ENCODE measurements at regions not wholly inside any gene's neighbourhood (a gene's known extent, or its start where the extent isn't known, plus 50 kb on each side); places are given as distances from the start of the nearest gene placed in this dataset.
"Not testable (repeated sequence)": the region's sequence is repeated elsewhere in the genome, so short reads cannot be mapped to it uniquely, and the experiment has no call there.

- DNase-seq, result no peak
These were observed 558.3 kb downstream of the MATN1 start for GRCh38 chr1:30165116-30165515.

- no peak for DNase-seq
These were observed 558.7 kb downstream of the MATN1 start for GRCh38 chr1:30164693-30165092.

DNA sequence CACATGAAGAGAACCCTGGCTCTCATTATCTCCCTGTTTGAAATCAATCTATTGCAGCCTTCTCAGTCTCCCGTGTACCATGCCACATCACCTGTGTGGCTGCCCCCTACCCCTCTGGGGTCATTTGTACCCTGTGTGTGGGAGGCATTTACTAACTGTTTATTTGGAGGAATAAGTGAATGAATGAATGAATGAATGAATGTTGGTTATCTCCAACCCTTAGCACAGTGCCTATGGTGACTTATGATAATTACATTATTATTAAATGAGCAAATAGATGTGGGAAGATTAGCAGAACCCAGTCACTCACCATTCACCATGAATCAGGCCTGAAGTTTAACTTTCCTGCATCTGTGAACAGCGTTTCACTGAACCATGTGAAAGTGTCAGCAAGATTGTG lies 560.8 kb downstream of the MATN1 start:
- no peak for DNase-seq

GRCh38 chr1:30161953-30162352 lies 561.4 kb downstream of the MATN1 start:
- DNase-seq, result no peak

- no peak for DNase-seq
These were observed 562.2 kb downstream of the MATN1 start for GRCh38 chr1:30160999-30161689.

- no peak for DNase-seq
These were observed 564.4 kb downstream of the MATN1 start for GRCh38 chr1:30159015-30159414.

GRCh38 chr1:30155698-30156097 lies 567.7 kb downstream of the MATN1 start:
- not testable (repeated sequence) for DNase-seq

DNA sequence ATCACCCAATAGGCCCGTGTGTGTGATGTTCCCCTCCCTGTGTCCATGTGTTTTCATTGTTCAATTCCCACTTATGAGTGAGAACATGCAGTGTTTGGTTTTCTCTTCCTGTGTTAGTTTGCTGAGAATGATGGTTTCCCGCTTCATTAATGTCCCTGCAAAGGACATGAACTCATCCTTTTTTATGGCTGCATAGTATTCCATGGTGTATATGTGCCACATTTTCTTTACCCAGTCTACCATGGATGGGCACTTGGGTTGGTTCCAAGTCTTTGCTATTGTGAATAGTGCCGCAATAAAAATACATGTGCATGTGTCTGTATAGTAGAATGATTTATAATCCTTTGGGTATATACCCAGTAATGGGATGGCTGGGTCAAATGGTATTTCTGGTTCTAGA lies 568.1 kb downstream of the MATN1 start:
- not testable (repeated sequence) for DNase-seq

DNA sequence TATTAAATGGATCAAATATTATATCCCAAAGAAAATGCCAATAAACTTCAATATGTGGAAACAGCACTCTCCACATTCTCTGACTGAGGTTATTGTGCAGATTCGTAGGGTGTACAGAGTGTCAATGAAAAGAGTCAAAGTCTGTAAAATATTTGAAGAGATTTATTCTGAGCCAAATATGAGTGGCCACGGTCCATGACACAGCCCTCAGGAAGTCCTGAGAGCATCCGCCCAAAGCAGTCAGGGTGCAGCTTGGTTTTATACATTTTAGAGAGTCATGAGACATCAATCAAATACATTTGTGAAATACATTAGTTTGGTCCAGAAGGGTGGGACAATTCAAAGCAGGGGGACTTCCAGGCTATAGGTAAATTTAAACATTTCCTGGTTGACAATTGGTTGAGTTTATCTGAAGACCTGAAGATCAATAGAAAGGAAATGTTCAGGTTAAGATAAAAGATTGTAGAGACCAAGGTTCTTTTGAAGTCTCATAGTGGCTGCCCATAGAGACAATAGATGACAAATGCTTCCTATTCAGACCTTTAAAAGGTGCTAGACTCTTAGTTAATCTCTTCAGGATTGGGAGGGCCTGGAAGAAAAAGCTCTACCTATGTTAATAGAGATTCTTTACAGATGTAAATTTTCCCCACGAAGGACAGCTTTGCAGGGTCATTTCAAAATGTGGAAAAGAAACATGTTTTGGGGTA lies 569.5 kb downstream of the MATN1 start:
- no peak for DNase-seq

GRCh38 chr1:30151826-30152225 lies 571.6 kb downstream of the MATN1 start:
- DNase-seq, result no peak

- DNase-seq, result no peak
These were observed 572.3 kb downstream of the MATN1 start for GRCh38 chr1:30151119-30151518.

DNA sequence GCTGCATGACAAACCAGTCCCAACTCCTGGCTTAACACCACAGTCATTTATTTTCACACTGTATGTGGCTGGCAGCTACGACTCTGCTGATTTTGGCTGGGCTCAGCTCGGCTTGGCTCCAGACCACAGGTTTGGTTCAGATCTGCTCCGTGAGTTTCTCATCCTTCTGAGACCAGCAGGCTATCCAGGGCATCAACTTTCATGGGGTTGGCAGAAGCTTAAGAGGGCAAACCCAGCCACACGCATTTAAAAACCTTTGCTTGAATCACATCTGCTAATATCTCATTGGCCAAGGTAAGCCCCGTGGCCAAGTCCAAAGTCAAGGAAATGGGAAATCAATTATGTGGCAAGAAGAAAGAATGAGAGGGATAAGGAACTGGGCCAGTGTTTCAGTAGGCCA lies 574.2 kb downstream of the MATN1 start:
- no peak for DNase-seq

DNA sequence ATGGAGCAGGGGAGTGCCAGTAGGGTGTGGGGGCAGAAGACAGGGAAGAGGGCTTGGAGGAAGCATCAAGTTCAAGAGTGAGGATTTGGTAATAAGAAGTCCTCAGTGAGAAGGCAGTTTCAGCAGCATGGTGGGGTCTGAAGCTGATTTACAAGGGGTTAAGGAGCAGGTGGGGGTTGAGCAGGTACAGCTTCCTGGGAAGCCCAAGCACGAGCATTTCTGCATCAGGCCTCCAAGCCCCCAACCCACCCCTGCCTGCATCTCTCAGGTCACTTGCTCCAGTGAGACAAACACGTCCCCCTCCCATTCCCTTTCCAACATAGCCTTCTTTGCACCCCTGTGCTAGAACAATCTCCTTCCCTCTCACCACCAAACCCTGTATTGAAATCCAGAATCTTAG lies 574.7 kb downstream of the MATN1 start:
- DNase-seq, result no peak

DNA sequence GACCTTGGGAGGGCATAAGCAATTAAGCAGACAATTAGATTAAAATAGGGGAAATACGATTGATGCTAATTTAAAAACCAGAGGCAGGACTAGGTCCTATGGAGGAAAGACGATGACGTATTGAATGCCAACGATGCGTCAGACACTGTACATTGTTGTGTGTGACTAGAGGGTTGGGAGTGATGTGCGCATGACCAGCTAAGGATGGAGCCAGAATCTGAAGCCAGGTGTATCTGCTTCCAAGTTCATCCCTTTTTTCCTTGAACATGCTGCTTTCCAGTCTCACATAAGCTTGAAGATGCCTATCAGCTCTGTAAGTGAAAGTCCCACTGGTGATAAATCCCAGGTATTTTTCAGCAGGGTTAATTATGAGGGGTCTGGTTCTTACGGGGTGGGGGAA lies 576.2 kb downstream of the MATN1 start:
- no peak for DNase-seq

DNA sequence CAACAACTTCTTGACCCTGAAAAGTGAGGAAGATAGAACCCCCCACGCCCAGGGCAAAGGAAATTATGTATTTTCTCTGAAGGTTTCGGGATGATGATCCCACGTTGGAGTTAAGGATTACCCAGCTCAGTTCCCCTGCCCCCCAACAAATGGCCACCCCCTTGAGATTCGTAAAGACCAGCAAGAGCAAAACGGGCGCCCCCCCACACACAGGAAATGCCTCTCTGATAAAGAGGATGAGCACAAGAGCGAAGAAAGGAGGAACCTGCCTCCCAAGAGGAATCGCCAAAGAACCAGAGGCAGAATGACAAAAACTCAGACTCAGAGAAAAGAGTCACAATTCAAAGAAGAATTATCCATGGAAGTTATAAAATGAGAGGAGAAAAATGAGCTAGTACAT lies 576.9 kb downstream of the MATN1 start:
- DNase-seq, result no peak

GRCh38 chr1:30145723-30146303 lies 577.6 kb downstream of the MATN1 start:
- no peak for DNase-seq

DNA sequence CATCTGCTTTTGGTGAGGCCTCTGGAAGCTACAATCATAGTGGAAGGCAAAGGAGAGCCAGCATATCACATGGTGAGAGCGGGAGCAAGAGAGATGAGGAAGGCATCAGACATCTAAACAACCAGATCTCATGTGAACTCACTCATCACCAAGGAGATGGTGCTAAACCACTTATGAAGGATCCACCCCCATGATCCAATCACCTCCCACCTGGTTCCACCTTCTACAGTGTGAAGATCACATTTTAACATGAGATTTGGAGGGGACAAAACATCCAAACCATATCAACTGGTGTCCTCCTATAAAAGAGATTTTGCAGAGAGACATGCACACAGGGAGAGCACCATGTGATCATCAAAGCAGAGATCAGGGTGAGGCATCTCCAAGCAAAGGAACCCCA lies 578.6 kb downstream of the MATN1 start:
- no peak for DNase-seq

- DNase-seq, result no peak
These were observed 579.9 kb downstream of the MATN1 start for GRCh38 chr1:30143517-30143916.

- no peak for DNase-seq
These were observed 582.8 kb downstream of the MATN1 start for GRCh38 chr1:30140566-30140965.

- no peak for DNase-seq
These were observed 584.5 kb downstream of the MATN1 start for GRCh38 chr1:30138891-30139290.

- no peak for DNase-seq
These were observed 586.4 kb downstream of the MATN1 start for GRCh38 chr1:30137001-30137400.

DNA sequence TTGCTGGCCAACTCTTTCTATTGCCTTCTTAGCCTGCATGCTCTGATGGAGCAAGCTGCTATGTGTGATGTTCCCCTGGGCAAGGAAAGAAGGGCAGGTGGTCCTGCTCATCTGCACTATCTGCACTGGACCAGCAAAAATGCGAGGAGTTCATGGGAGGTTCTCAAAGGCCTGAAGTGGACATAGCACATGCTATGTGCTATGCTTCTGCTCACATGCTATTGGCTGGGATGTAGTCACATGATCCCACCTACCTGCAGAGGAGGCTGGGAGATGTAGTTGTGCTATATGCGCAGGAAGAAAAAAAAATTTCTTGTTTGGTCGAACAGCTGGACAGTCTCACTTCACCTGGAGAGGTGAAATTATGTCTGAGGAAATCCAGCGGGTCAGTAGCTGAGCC lies 587.7 kb downstream of the MATN1 start:
- DNase-seq, result no peak

DNA sequence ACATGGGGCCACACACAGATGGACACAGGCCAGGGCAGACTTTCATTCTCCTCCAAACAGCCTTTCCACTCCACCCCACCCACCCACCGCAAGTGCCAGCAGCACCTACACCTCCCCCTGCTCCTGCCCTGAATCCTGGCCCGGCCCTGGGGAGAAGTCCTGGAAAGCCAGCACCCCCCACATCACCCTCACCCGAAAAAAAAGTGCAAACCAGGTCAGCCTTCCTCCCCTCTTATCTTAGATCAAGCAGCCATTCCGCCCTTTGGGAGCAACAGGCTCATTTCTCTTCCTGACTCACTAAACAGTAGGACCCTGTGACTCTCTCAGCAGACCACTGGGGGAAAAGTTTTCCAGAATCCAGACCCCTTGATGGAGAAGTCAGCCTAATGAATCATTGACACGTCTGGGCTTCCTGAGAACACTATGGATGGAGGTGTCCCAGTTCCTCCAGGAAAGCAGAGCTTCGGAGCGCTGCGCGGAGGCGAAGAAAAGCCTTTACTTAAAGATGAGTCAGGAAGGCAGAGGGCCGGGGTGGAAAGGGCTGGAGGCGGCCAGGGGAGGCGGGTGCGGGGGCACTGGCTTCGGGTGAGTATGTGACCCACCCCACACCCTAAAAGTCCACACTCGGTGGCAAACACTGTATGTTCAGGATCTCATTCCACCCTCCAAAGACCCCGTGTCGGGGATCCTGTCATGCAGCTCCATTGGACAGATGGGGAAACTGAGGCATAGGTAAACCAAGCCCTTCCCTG lies 588.7 kb downstream of the MATN1 start:
- no peak for DNase-seq
